ENCODE measurements at regions not wholly inside any gene's neighbourhood (a gene's known extent, or its start where the extent isn't known, plus 50 kb on each side); places are given as distances from the start of the nearest gene placed in this dataset.

GRCh38 chr14:30500222-30500621, 58.7 kb upstream of the G2E3 start:
- TF ChIP-seq CTCF (IDR thresholded peaks at IDR 0.05) (no peak), POLR2A (IDR thresholded peaks at IDR 0.05) (no peak)
